ENCODE measurements at regions not wholly inside any gene's neighbourhood (a gene's known extent, or its start where the extent isn't known, plus 50 kb on each side); places are given as distances from the start of the nearest gene placed in this dataset.

DNA sequence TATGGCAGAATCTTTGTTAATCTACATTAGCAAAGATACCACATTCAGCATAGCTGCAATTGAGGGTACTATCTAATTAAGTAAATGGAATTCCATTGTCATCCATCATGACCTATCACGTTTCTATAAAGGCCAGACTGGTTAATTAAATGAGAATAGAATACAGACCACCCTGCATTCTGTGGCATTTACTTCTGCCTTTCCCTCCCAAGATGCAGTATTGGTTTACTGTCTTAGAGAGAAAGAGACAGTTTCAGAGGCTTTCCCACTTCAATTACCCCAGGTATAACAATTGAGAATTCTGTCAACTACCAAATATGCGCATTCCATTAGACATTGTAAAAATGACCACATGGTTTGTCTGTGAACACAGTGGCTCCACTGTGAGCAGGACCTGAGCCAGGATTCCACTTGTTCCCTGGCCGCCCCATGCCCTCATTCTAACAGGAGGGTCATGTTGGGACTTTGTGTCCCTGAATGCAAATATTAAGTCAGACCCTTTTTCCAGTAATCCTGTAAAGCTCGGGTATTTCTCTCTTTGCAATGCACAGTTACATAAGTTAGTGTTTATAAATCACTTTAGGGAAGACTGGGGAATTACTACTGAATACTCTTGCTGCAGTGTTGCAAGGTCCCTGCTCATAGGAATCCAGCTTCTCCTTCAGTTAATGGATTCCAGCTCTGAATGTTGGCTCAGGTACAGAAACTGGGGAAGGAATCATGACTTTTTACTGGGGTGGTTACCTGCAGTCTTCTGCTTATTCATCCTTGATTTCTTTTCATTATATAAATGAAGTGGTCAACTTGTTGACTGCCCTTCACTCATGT is 261.0 kb downstream of the PDGFC start:
- DNase-seq, result no peak

DNA sequence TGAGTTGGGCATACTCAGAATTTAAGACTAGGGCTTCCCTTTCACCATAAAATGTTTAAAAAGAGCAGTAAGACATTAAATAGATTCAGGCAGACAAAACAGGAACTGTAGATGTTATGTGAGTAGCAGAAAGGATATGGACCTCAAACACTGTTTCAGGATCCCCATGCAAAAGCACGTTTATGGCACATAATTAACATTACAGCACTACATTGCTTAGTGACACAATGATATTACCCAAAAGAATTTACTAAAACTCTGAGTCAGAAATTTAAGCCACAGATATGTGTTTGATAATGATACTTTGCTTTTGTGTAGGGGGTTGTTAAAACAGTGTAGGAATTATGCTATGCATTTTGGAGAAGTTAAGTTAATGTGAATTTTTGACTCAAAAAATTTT is 266.3 kb downstream of the PDGFC start:
- no peak for DNase-seq

DNA sequence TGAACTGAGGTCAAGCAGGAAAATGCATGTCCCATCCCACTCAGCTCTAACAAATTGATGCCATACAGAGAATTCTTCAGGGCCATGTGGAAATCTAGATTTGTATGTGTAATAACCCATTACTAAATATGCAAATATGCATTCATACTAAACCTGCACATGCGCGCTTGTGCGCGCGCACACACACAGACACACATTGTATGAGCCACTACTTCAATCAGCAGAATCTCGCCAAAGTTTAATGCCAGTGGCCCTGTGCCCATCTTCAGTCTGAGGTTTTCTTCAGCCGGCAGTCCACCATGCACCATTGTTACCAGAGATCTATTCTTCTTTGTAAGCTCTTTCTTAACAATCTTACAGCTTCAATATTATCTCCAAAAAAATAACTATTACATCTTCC is 276.4 kb downstream of the PDGFC start:
- peak in 16 of 58 donors; percentile 2 to 73 (median 21) for DNase-seq

DNA sequence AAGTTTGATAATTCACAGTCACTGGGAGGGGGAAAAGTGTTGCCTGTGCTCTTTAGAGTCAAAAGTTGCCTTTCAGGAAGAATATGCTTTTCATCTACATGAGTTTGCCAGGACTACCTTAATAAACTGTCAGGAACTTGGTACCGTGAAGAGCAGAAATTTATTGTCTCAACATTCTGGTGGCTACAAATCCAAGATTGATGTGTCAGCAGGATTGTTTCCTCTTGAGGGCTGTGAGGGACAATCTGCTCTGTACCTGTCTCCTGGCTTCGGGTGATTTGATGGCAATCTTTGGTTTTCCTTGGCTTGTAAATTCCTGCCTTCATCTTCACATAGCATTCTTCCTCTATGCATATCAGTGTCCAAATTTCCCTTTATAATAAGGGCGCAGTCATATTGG is 277.2 kb downstream of the PDGFC start:
- DNase-seq, result no peak

DNA sequence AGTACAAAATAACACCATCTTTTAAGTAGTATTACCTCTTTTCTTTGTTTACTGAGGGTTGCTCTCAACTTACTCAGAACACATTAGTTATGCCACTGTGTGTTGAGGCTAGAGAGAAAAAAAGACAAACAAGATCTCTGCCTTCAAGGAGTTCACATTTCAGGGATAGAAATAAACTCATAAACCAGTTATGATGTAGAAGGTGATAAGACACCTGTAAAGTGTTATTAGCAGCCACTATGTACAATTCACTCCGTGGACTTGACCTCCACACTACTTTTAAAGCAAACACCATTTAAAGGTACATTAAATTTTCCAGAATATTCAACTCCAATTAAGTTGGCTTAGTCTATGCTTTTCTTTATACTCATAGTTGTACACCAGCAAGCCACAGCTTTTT is 278.0 kb downstream of the PDGFC start:
- no peak for DNase-seq

DNA sequence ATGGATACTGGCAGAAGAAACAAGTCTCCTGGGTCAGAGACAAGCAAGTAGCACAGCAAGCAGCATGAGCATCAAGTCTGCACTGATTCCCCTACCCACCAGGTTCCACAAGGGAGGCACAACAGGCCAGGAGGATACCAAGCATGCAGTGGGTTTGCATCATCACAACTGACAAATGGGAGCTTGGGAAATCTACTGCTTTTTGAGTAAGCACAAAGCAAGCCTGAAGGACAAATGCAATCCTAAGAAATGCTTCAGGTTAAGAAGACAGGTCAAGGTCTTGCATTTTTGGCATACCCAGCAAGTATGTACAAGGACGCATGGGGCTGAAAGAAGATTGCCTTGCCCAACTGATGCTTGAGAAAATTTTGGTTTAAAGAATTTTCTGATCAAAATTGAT is 279.6 kb downstream of the PDGFC start:
- no peak for DNase-seq

DNA sequence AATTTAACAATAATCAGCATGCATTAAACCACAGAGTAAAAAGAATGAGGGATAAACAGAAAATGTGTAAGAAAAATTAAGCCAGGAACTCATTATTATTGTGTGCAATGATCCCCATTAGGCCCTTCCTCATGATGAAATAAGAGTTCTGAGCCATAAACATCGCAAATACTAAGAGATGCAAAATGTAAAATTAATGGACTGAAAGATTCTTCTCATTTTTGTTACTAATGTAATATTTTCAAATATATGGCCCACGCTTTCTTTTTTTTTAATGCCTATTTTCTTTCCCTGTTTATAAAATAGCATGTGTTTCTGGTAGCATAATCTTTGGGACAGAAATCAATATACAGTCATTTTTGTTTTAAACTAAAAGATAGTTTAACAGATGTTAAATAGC is 281.0 kb downstream of the PDGFC start:
- no peak for DNase-seq

DNA sequence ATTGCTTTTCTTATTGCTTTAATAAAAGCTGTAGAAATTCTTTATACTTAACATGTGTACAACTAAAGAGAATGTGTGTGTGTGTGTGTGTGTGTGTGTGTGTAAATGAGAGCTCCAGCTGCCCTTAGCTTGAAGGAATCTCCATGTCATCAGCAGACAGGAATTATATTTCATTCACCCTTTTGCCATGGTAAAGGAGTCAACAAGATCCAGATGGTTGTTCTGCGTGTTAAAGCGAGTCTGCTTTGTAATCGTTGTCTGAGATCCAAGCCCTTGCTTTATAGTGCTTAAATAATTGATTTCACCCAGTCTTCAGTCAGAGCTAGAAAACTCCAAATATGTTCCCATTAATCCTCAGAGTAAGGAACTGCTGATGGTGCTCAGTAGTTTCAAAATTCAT is 285.5 kb downstream of the PDGFC start:
- DNase-seq, result no peak

DNA sequence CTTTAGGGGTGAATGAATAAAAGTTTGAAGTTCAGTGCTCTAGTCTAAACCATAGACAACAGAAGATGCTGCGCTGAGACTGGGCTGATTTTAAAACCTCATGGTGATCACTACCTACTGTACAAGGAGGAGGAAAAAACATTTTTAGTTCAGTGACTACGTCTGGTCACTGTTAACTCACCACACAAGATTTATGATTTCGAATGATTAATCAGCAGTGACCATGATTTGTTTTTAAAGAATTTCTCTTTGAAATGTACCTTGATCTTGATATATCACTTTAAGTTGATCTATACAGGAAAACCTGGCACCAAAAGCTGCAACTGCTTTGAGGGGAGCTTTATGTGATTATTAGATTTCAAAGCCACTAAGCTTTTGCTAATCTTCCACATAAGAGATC is 286.3 kb downstream of the PDGFC start:
- DNase-seq, result no peak

DNA sequence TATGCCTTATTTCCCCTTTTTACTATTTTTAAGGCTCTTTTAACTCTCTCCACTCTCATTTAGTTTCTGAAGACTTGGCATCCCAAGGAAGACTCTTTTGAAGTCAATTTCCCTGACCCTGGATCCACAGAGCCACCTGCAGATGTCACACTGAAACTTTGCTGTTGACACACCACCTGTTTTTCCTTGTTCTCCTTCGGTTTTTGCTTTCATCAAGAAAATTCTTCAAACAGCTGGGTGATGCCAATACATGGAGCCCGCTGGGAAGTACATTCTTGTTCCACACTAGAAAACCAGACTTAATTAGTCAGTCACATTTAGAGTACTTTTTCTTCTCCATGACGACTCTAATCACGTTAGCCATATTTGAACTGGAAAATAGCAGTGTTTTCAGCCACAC is 293.9 kb downstream of the PDGFC start:
- DNase-seq, result no peak

DNA sequence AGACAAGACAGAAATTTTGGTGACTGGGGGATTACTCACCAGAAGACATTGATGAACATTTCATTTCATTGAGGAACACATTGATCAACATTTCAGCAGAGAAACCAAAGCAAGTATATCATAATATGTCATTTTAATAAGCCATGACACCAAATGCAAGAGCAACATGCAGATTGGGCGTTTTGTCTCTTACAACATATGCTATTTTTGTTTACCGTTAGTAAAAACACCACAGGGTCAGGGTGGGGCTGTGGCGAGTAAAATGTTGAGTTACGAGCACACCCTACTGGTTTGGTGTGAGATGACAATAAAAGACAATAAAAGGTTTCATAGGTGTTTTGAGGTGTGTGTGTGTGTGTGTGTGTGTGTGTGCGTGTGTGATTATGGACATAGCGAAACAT is 294.5 kb downstream of the PDGFC start:
- no peak for DNase-seq

DNA sequence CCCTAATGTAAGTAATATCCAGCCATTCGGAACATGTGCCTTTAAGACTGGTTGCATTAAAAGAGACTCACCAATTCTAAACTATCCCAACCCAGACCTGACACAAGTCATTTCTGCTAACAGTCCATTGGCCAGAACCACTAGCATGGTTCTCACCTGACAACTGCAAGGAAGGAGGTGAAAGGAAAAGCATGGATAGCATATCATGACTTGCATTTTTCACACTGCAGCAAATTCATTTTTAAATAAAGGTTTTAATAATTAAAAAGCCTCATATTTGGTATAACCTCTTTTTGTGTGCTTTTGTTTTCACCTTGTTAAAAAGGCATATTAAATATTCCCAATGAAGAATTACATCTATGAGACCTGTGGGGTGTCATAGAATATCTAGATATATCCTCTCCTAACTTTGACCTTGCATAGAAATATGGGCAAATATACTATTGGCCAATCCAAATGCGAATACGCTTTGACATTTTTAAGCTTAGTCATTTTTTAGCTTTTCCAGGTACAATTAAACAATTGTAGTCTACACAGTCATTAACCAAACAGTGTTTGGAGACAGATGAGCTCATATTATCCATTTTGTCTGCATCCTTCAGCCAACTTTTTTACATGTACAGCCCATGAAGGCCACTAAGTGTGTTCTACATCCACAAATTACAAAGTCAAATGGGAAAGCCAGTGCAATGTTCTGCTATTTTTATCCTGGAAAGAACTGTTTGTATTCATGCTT is 295.3 kb downstream of the PDGFC start:
- DNase-seq, result no peak

DNA sequence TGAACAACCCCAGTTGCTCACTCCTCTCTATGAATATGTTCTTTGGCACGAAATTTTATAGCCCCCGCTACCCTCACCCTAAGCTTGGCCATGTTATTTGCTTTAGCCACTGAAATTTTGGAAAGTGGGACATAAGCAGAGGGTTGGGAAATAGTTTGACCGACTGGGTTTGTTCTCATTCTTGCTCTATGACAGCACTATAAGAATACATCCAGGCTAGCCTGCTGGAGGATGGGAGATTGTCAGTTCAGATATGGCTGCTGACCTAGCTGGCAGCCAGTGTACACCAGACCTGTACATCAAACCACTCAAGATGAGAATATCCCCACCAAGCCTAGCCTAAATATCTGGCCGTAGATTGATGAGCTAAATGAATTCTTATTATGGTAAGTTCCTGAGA is 298.1 kb downstream of the PDGFC start:
- no peak for DNase-seq

DNA sequence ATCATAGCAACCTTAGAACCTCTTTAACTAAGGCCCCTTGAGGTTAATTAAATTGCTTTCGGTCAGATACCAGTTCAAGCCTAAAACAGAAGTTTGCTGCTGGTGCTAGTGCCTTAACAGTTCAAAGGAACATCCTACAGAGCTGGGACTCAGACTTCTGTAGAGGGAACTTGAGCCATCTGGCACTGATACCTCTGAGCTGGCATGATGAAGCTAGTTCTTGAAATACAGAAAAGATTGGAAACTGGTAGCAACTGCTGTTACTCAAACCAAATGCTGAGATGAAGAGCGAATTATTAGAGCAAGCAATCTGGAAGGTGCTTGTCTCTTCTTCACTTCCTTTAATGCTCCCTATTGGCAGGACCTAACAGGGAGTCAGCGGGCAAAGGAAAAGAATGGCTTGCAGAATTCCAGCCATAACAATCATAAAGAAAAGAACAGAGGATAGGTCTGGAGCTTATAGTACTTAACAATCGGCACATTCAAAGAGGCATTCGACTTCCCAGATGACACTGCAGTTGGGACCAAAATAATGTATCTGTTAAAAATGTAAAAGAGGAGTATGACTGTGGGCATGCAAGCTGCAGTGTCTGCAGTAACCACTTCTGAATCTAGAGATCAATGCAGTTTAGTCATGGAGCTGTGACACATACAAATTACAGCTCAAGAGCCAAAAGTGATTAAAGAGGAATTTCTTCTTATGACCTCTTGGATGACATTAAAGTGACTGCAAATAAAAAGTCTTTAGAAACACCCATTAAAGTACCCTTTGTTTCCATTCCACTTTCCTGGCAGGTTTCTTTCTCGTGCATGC is 298.9 kb downstream of the PDGFC start:
- DNase-seq, result peak in 16 of 58 donors; percentile 1 to 46 (median 9)

DNA sequence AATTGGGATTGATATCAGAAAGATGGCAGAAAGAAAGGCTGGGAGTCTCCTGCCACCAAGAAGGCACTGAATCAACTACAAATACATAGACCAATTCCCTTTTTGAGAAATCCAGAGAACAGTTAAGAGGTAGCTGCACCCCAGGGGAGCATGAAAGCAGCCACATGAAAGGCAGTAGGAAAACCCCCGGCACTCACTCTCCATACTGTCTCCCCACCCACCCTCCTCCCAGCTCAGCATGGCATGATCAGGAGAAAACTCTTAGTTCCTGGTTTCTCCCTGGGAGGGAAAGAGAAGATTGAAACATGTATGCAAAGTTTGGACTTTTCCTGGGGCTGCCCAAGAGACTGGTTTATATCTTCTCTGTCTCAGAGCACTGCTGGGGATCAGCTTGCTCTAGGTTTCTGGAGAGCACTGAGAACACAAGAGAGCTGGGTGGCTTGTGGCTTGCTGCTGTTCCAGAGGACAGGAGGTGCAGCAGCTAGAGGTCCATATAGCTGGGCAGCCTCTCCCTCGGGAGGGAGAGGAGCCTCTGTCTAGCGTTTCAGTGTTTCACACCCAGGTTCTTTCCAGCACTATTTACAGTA is 305.7 kb downstream of the PDGFC start:
- no peak for DNase-seq

DNA sequence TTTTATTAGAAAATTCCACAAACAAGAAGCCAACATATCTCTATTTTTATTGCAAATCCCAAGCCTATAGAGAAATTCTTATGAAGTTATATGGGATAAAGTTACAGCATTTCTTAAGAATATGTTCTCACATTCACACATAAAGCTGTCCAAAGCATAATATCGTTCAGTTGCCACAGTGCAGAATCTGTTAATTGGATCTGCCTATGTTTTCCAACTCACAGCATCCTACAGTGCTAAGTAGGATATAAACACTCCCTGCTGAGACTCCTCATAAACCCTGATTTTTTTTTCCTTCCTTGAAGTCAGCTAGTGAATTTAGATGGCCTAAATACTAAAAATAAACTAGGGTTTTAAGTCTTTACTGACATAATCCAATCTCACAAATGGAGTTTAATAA is 307.9 kb downstream of the PDGFC start:
- DNase-seq, result peak in 2 of 58 donors; percentile 2 to 23

DNA sequence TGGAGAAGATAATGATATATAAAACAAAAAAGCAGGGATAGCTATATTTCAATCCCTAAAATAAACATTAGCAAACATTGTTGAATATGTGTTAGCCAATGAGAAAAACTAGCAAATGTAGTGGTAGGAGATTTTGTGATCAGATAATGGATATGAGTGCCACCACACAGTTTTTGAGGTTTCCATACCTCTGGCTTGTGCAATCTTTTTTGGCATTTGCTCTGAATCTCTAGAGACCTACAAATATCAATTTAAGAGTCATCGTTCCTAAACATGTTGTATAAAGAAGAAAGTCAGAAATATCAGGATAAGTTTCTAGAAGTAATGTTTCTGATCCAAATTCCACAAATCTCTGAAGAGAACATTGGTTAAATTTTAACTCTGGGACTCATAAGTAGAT is 308.7 kb downstream of the PDGFC start:
- no peak for DNase-seq

DNA sequence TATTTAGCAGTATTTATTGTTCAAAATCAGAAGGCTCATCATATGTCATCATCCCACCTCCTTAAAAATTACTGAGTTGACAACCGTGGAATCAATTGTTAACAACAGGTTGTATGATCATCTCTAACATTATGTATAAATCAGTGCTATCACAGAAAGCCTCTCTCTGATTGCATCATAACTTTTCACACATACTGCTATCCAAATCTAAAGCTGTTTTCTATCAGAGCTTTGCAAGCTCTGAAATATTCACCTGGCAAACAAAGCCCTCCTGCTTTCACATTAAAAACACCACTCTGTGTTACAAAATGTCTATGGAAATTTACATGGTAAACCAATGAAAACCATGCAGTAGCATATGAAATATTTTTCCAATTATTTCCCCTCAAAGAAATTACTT is 310.0 kb downstream of the PDGFC start:
- DNase-seq, result no peak

DNA sequence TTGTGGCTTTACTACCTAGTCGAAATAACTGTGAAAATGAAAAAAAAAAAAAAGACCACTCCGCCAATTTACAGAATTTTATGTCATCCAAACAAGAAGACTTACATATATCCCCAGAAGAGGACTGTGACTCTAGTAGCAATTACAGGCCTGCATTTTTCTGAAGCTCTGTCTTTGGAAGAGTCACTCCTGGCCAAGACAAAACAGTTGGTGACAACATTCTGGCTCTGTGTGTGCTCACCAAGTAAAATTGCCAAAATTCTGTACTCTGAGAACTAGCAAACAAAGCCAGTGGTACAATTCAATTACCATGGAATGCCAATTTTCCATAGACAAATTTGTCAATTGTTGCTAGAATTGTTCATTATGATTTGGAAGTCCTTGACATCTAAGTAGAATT is 311.1 kb downstream of the PDGFC start:
- peak in 10 of 58 donors; percentile 0 to 29 (median 2) for DNase-seq

DNA sequence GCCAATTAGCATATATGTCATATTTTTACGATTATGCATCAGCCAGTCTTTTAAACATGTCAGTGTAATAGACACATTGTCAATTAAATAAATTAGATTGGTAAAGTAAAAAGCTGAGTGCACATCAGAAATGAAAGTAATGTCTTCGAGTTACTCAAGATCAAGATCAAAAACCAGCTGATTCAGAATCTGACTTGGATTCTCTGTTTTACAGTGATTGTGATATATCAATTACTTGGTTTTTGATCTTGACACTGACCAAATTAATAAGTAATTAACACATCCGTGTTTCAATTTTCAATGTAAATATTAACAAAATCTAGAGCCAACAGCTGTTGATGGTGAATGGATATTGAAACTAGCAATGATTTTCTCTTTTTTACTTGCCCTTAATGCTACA is 311.6 kb downstream of the PDGFC start:
- no peak for DNase-seq

DNA sequence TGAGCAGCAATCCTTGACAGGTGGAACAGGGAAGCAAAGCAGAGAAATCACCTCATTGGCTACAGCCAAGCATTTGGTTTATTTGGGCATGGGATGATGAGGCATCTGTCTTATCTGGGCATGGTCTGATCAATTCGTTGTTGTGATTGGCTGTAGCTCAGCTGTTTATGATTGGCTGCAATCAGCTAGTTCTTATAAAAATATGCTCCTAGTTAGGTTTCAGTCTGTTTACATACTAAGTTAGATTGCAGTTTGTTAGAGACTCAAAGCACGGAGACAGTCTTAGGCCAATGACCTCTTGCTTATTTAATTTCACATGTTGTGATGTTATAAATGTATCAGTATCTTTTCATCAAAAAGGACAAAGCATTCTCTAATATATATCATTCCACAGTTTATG is 312.0 kb downstream of the PDGFC start:
- DNase-seq, result no peak

DNA sequence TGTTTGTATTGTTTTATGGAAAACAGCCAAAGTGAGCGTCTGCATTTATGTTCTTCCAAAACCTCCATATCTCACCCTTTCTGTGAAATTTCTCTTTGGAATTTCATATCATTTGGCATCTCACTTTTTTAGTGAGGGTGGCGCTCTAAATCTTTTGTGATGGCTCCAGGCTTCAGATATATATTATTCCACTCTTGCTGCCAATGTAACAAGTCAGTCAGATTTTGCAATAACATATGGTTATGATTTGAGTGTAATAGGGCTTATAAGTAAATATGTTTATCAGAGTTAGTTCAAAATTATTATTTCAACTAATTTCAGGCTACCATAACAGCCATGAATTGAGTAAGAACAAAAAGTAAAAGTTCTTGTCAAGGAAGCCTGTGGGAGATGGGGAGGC is 314.7 kb downstream of the PDGFC start:
- no peak for DNase-seq
